Thyroid gland (tissue), 4 donors: ENCODE measurements at regions not wholly inside any gene's neighbourhood (a gene's known extent, or its start where the extent isn't known, plus 50 kb on each side); places are given as distances from the start of the nearest gene placed in this dataset.
"Not testable (repeated sequence)": the region's sequence is repeated elsewhere in the genome, so short reads cannot be mapped to it uniquely, and the experiment has no call there.

Experiments used
- POLR2A ChIP-seq, 2 donors: fragments of 450-650 bp; IDR thresholded peaks; one replicate each; pipeline ENCODE4 v1.6.1; 2017; ENCODE audit warnings: antibody characterized with exemption in 2 of 2, mild to moderate bottlenecking in 2 of 2, moderate library complexity in 1 of 2
- TF ChIP-seq, protein P1 (sequence below), 6 experiments: fragments of 200-600 bp in 3 of 6; fragments of 450-650 bp in 3 of 6; sonication (generic) in 3 of 6; IDR thresholded peaks; one replicate each; pipeline ENCODE4 v1.5.1; 2016 to 2019; ENCODE audit warnings: antibody characterized with exemption in 6 of 6, mild to moderate bottlenecking in 2 of 6, inconsistent platforms in 1 of 6, moderate library complexity in 1 of 6

- TF ChIP-seq, protein P1, sequence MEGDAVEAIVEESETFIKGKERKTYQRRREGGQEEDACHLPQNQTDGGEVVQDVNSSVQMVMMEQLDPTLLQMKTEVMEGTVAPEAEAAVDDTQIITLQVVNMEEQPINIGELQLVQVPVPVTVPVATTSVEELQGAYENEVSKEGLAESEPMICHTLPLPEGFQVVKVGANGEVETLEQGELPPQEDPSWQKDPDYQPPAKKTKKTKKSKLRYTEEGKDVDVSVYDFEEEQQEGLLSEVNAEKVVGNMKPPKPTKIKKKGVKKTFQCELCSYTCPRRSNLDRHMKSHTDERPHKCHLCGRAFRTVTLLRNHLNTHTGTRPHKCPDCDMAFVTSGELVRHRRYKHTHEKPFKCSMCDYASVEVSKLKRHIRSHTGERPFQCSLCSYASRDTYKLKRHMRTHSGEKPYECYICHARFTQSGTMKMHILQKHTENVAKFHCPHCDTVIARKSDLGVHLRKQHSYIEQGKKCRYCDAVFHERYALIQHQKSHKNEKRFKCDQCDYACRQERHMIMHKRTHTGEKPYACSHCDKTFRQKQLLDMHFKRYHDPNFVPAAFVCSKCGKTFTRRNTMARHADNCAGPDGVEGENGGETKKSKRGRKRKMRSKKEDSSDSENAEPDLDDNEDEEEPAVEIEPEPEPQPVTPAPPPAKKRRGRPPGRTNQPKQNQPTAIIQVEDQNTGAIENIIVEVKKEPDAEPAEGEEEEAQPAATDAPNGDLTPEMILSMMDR (IDR thresholded peaks at IDR 0.05), result not testable (repeated sequence)
- not testable (repeated sequence) for TF ChIP-seq POLR2A (IDR thresholded peaks at IDR 0.05)
These were observed 236.8 kb upstream of the IRF2BP2 start for GRCh38 chr1:234846813-234847212.
